ENCODE measurements at regions not wholly inside any gene's neighbourhood (a gene's known extent, or its start where the extent isn't known, plus 50 kb on each side); places are given as distances from the start of the nearest gene placed in this dataset.

GRCh38 chr6:6901205-6901719 is 206.5 kb upstream of the RREB1 start:
- DNase-seq (ENCODE audit: low read depth), result no peak
- TF ChIP-seq CTCF (IDR thresholded peaks at IDR 0.05; ENCODE audit: low read depth, low read length, missing control alignments), result no peak
- H3K4me3 ChIP-seq (ENCODE audit: low read depth, low read length), result no peak overlapping the region

- no peak for DNase-seq (ENCODE audit: low read depth)
- no peak overlapping the region for H3K4me3 ChIP-seq (ENCODE audit: low read depth, low read length)
- TF ChIP-seq CTCF (IDR thresholded peaks at IDR 0.05; ENCODE audit: low read depth, low read length, missing control alignments), result no peak
Observed at GRCh38 chr6:6901945-6902344, 205.8 kb upstream of the RREB1 start.

- no peak overlapping the region for H3K4me3 ChIP-seq (ENCODE audit: low read depth, low read length)
- no peak for TF ChIP-seq CTCF (IDR thresholded peaks at IDR 0.05; ENCODE audit: low read depth, low read length, missing control alignments)
- DNase-seq (ENCODE audit: low read depth), result no peak
Observed at GRCh38 chr6:6905961-6906518, 201.7 kb upstream of the RREB1 start.

GRCh38 chr6:6906570-6907213 is 201.1 kb upstream of the RREB1 start:
- TF ChIP-seq CTCF (IDR thresholded peaks at IDR 0.05; ENCODE audit: low read depth, low read length, missing control alignments), result no peak
- no peak overlapping the region for H3K4me3 ChIP-seq (ENCODE audit: low read depth, low read length)
- no peak for DNase-seq (ENCODE audit: low read depth)

GRCh38 chr6:6907286-6907685 is 200.5 kb upstream of the RREB1 start:
- no peak overlapping the region for H3K4me3 ChIP-seq (ENCODE audit: low read depth, low read length)
- DNase-seq (ENCODE audit: low read depth), result no peak
- no peak for TF ChIP-seq CTCF (IDR thresholded peaks at IDR 0.05; ENCODE audit: low read depth, low read length, missing control alignments)

GRCh38 chr6:6908121-6908520 is 199.6 kb upstream of the RREB1 start:
- TF ChIP-seq CTCF (IDR thresholded peaks at IDR 0.05; ENCODE audit: low read depth, low read length, missing control alignments), result no peak

GRCh38 chr6:6909111-6909510 is 198.7 kb upstream of the RREB1 start:
- DNase-seq (ENCODE audit: low read depth), result no peak
- TF ChIP-seq CTCF (IDR thresholded peaks at IDR 0.05; ENCODE audit: low read depth, low read length, missing control alignments), result no peak
- no peak overlapping the region for H3K4me3 ChIP-seq (ENCODE audit: low read depth, low read length)

More at GRCh38 chr6:6908121-6908520, 199.6 kb upstream of the RREB1 start:
- no peak overlapping the region for H3K4me3 ChIP-seq (ENCODE audit: low read depth, low read length)
- DNase-seq (ENCODE audit: low read depth), result no peak
